CD4-positive, alpha-beta T cell (primary cell): ENCODE measurements at regions not wholly inside any gene's neighbourhood (a gene's known extent, or its start where the extent isn't known, plus 50 kb on each side); places are given as distances from the start of the nearest gene placed in this dataset.

Experiments
- ATAC-seq: fragments of 200-7000 bp; cut with Tn5 transposase; one replicate; pipeline ENCODE4 v1.10.0; 2022; ENCODE audit warnings: mild to moderate bottlenecking; ENCODE audit not compliant: poor library complexity
- CTCF ChIA-PET: fragments of 350-600 bp; sonication (Branson Sonifier 250); formaldehyde crosslinking; loops from one replicate; lab custom pipeline; 2021; ENCODE audit warnings: antibody characterized with exemption, inconsistent platforms; lab: Charles Lee
- POLR2A ChIA-PET: fragments of 350-600 bp; sonication (Branson Sonifier 250); formaldehyde crosslinking; loops from one replicate; lab custom pipeline; 2021; ENCODE audit warnings: antibody characterized with exemption, inconsistent platforms; lab: Charles Lee
- DNase-seq, 14 experiments: peaks; one replicate each; pipeline ENCODE4 v3.0.0-alpha.2; 2013 to 2020; ENCODE audit warnings: mixed read lengths in 2 of 14
- H3K27ac ChIP-seq, 2 donors: one replicate each; pipeline versions ENCODE4 v1.5.1 to v1.7.0; 2013; ENCODE audit warnings: low read length in 2 of 2, low read depth in 1 of 2, mild to moderate bottlenecking in 1 of 2
- H3K27me3 ChIP-seq, 2 experiments: 1 replicate in 1 of 2; 2 replicates in 1 of 2; pipeline versions ENCODE4 v1.6.1 to v1.7.0; 2013; ENCODE audit warnings: low read length in 2 of 2, control low read depth in 1 of 2, mild to moderate bottlenecking in 1 of 2, moderate library complexity in 1 of 2; ENCODE audit not compliant: insufficient read depth in 2 of 2, control insufficient read depth in 1 of 2
- H3K36me3 ChIP-seq: one replicate; pipeline ENCODE4 v1.6.1; 2013; ENCODE audit warnings: low read length, control low read depth; ENCODE audit not compliant: insufficient read depth
- H3K4me1 ChIP-seq: one replicate; pipeline ENCODE4 v1.6.1; 2013; ENCODE audit warnings: low read length, control low read depth; ENCODE audit not compliant: insufficient read depth
- H3K4me3 ChIP-seq: one replicate; pipeline ENCODE4 v1.5.1; 2013; ENCODE audit warnings: mild to moderate bottlenecking, low read length, moderate library complexity
- H3K9me3 ChIP-seq, 2 experiments: 1 replicate in 1 of 2; 2 replicates in 1 of 2; pipeline versions ENCODE4 v1.6.1 to v1.7.0; 2013; ENCODE audit warnings: low read length in 2 of 2, mild to moderate bottlenecking in 2 of 2, control low read depth in 1 of 2, moderate library complexity in 1 of 2; ENCODE audit not compliant: control insufficient read depth in 1 of 2, insufficient read depth in 1 of 2
- H3K27ac Mint-ChIP-seq: one replicate; pipeline ENCODE4 v1.8.0; 2020; ENCODE audit warnings: mixed read lengths
- H3K27me3 Mint-ChIP-seq: one replicate; pipeline ENCODE4 v1.8.0; 2021; ENCODE audit warnings: mixed read lengths
- H3K36me3 Mint-ChIP-seq: one replicate; pipeline ENCODE4 v1.8.0; 2021; ENCODE audit warnings: low read depth, mixed read lengths
- H3K4me1 Mint-ChIP-seq: one replicate; pipeline ENCODE4 v1.8.0; 2021; ENCODE audit warnings: low read depth, mixed read lengths
- H3K4me3 Mint-ChIP-seq: one replicate; pipeline ENCODE4 v1.8.0; 2020; ENCODE audit warnings: mild to moderate bottlenecking, mixed read lengths
- H3K9me3 Mint-ChIP-seq: one replicate; pipeline ENCODE4 v1.8.0; 2020; ENCODE audit warnings: mixed read lengths
- CTCF ChIP-seq: fragments of 200-600 bp; IDR thresholded peaks from one replicate; pipeline ENCODE4 v1.8.0; 2022; ENCODE audit warnings: antibody characterized with exemption, mild to moderate bottlenecking
- intact Hi-C, 2 experiments: fragments of 100-400 bp; cut with DNase I in 1 of 2; cut with micrococcal nuclease in 1 of 2; formaldehyde crosslinking; loops; one replicate each; pipeline versions ENCODE4 v1.15.1 to v1.9.0; 2023 to 2025; cut with DNase I, micrococcal nuclease

- peaks cover 6% of the 10 kb centered on the region for H3K27me3 Mint-ChIP-seq
- no peak overlapping the region for H3K27ac Mint-ChIP-seq
- H3K4me3 Mint-ChIP-seq, result no peak overlapping the region
- Histone ChIP-seq H3K36me3 (no peaks in the 10 kb centered on the region), H3K9me3 (no peaks in the 10 kb centered on the region), H3K4me3 (no peak overlapping the region), H3K4me1 (no peaks in the 10 kb centered on the region), H3K27ac (no peak overlapping the region), H3K27me3 (no peaks in the 10 kb centered on the region)
- ATAC-seq, result no peak
- peaks cover 30% of the 10 kb centered on the region for H3K4me1 Mint-ChIP-seq
- no peaks in the 10 kb centered on the region for H3K36me3 Mint-ChIP-seq
- H3K9me3 Mint-ChIP-seq, result peaks cover 3% of the 10 kb centered on the region
- intact Hi-C loops, result no loop called here
- DNase-seq, result no peak
- CTCF ChIA-PET, result no interaction called here
- no peak for TF ChIP-seq CTCF
- POLR2A ChIA-PET, result no interaction called here
These were observed 1615.4 kb downstream of the EFNB2 start for GRCh38 chr13:104920091-104920490.

- Mint-ChIP-seq H3K27me3 (no peaks in the 10 kb centered on the region), H3K9me3 (no peaks in the 10 kb centered on the region), H3K27ac (no peak overlapping the region), H3K4me3 (no peak overlapping the region), H3K4me1 (no peaks in the 10 kb centered on the region), H3K36me3 (no peaks in the 10 kb centered on the region)
- H3K9me3 ChIP-seq, result no peaks in the 10 kb centered on the region
- ATAC-seq, result no peak
- DNase-seq, result no peak
- intact Hi-C loops, result no loop called here
- no peak overlapping the region for H3K27ac ChIP-seq
- POLR2A ChIA-PET, result no interaction called here
- no peak overlapping the region for H3K4me3 ChIP-seq
- H3K36me3 ChIP-seq, result no peaks in the 10 kb centered on the region
- CTCF ChIA-PET, result no interaction called here
- H3K27me3 ChIP-seq, result no peaks in the 10 kb centered on the region
- TF ChIP-seq CTCF, result no peak
- no peaks in the 10 kb centered on the region for H3K4me1 ChIP-seq
These were observed 1635.2 kb downstream of the EFNB2 start for GRCh38 chr13:104900191-104900817.

DNA sequence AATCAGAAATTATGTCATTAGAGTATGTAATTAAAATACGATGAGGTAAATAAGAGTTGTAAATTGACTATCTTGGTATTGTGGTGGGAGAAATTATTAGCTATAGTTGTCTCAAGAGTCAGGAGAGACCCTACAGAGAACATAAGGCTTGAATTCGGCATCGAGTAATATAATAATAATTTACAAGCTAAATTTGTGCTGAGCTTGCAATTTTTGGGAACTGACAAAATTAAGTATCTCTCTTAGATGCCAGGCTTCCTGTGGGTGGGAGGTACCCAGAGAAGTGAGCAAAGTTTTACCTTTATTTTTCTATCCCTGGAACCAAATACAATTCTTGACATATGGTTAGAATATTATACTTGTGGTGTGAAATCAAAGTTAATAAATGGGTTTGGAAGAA is 1637.0 kb downstream of the EFNB2 start:
- Histone ChIP-seq H3K36me3 (no peaks in the 10 kb centered on the region), H3K9me3 (no peaks in the 10 kb centered on the region), H3K4me1 (no peaks in the 10 kb centered on the region), H3K27ac (no peak overlapping the region), H3K4me3 (no peak overlapping the region), H3K27me3 (no peaks in the 10 kb centered on the region)
- ATAC-seq (no peak), DNase-seq (no peak)
- no peak for TF ChIP-seq CTCF
- Mint-ChIP-seq H3K27me3 (no peaks in the 10 kb centered on the region), H3K4me3 (no peak overlapping the region), H3K9me3 (no peaks in the 10 kb centered on the region), H3K4me1 (no peaks in the 10 kb centered on the region), H3K27ac (no peak overlapping the region), H3K36me3 (no peaks in the 10 kb centered on the region)
- ChIA-PET CTCF (no interaction called here), POLR2A (no interaction called here)
- intact Hi-C loops, result no loop called here
